PC-3 (cell line): ENCODE measurements at regions not wholly inside any gene's neighbourhood (a gene's known extent, or its start where the extent isn't known, plus 50 kb on each side); places are given as distances from the start of the nearest gene placed in this dataset.

Experiments used
- CTCF ChIP-seq: fragments of 300-600 bp; sonication (generic); conservative IDR thresholded peaks from 2 replicates; pipeline ENCODE4 v1.5.1; 2017; ENCODE audit warnings: antibody characterized with exemption, low read depth, mild to moderate bottlenecking, low read length
- EZH2 ChIP-seq: fragments of 300-600 bp; sonication (generic); IDR thresholded peaks from one replicate; pipeline ENCODE4 v1.6.1; 2017; ENCODE audit warnings: antibody characterized with exemption, mild to moderate bottlenecking, low read length; ENCODE audit not compliant: unreplicated experiment
- EZH2phosphoT487 ChIP-seq: fragments of 300-600 bp; sonication (generic); IDR thresholded peaks from 2 replicates; pipeline ENCODE4 v1.6.1; 2018; ENCODE audit warnings: mild to moderate bottlenecking, antibody characterized with exemption, low read length, borderline replicate concordance

- TF ChIP-seq CTCF (no peak), EZH2phosphoT487 (no peak), EZH2 (no peak)
Observed at GRCh38 chr7:22611758-22612079, 111.7 kb upstream of the STEAP1B start.
